Panc1 (cell line): ENCODE measurements at regions not wholly inside any gene's neighbourhood (a gene's known extent, or its start where the extent isn't known, plus 50 kb on each side); places are given as distances from the start of the nearest gene placed in this dataset.

Experiments used
- POLR2AphosphoS5 ChIP-seq: IDR thresholded peaks from 2 replicates; pipeline ENCODE4 v1.6.1; 2012; ENCODE audit warnings: mild to moderate bottlenecking, low read depth, low read length, moderate library complexity
- REST ChIP-seq, 2 experiments: IDR thresholded peaks; 2 replicates each; pipeline ENCODE4 v1.6.1; 2011 to 2012; ENCODE audit warnings: low read depth in 2 of 2, control low read depth in 1 of 2, low read length in 1 of 2, mild to moderate bottlenecking in 1 of 2, moderate library complexity in 1 of 2; ENCODE audit not compliant: insufficient read depth in 1 of 2
- TF ChIP-seq, protein P1 (sequence below): fragments of 450-650 bp; IDR thresholded peaks from 2 replicates; pipeline ENCODE4 v1.5.1; 2017; ENCODE audit warnings: mild to moderate bottlenecking

- TF ChIP-seq REST (IDR thresholded peaks at IDR 0.05; ENCODE audit: insufficient read depth in 1 of 2, low read depth in 2 of 2, low read length in 1 of 2) (no peak), POLR2AphosphoS5 (no peak)
- TF ChIP-seq, protein P1, sequence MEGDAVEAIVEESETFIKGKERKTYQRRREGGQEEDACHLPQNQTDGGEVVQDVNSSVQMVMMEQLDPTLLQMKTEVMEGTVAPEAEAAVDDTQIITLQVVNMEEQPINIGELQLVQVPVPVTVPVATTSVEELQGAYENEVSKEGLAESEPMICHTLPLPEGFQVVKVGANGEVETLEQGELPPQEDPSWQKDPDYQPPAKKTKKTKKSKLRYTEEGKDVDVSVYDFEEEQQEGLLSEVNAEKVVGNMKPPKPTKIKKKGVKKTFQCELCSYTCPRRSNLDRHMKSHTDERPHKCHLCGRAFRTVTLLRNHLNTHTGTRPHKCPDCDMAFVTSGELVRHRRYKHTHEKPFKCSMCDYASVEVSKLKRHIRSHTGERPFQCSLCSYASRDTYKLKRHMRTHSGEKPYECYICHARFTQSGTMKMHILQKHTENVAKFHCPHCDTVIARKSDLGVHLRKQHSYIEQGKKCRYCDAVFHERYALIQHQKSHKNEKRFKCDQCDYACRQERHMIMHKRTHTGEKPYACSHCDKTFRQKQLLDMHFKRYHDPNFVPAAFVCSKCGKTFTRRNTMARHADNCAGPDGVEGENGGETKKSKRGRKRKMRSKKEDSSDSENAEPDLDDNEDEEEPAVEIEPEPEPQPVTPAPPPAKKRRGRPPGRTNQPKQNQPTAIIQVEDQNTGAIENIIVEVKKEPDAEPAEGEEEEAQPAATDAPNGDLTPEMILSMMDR, result no peak
Observed at GRCh38 chr5:15266841-15267240, 233.1 kb upstream of the FBXL7 start.
